Activated CD8-positive, alpha-beta memory T cell treated with anti-CD3 and anti-CD28 coated beads, Interleukin-2, amount 50 U/mL, for 24 hours (primary cell): ENCODE measurements at regions not wholly inside any gene's neighbourhood (a gene's known extent, or its start where the extent isn't known, plus 50 kb on each side); places are given as distances from the start of the nearest gene placed in this dataset.

ENCODE experiments used
- DNase-seq: peaks from one replicate; pipeline ENCODE4 v3.0.0-alpha.2; 2020; ENCODE audit errors: extremely low read depth

GRCh38 chr1:5427026-5427613, 565.1 kb downstream of the NPHP4 start:
- no peak for DNase-seq

- DNase-seq, result no peak
Measured at GRCh38 chr1:5424802-5425703, 567.2 kb downstream of the NPHP4 start.

- DNase-seq, result no peak
Measured at GRCh38 chr1:5423109-5423508, 569.1 kb downstream of the NPHP4 start.

- DNase-seq, result no peak
Measured at GRCh38 chr1:5419501-5419900, 572.7 kb downstream of the NPHP4 start.

GRCh38 chr1:5416518-5416917, 575.7 kb downstream of the NPHP4 start:
- no peak for DNase-seq

- no peak for DNase-seq
Measured at GRCh38 chr1:5415606-5416005, 576.6 kb downstream of the NPHP4 start.

GRCh38 chr1:5410652-5411051, 581.6 kb downstream of the NPHP4 start:
- no peak for DNase-seq

- DNase-seq, result no peak
Measured at GRCh38 chr1:5408401-5408800, 583.8 kb downstream of the NPHP4 start.

GRCh38 chr1:5405263-5405662, 587.0 kb downstream of the NPHP4 start:
- no peak for DNase-seq

- DNase-seq, result no peak
Measured at GRCh38 chr1:5404412-5405203, 587.6 kb downstream of the NPHP4 start.

- DNase-seq, result no peak
Measured at GRCh38 chr1:5403935-5404334, 588.3 kb downstream of the NPHP4 start.

- DNase-seq, result no peak
Measured at GRCh38 chr1:5402618-5403017, 589.6 kb downstream of the NPHP4 start.

GRCh38 chr1:5399771-5400170, 592.5 kb downstream of the NPHP4 start:
- DNase-seq, result no peak

GRCh38 chr1:5396593-5396992, 595.6 kb downstream of the NPHP4 start:
- DNase-seq, result no peak

- DNase-seq, result no peak
Measured at GRCh38 chr1:5394111-5394510, 598.1 kb downstream of the NPHP4 start.

- no peak for DNase-seq
Measured at GRCh38 chr1:5393603-5394002, 598.6 kb downstream of the NPHP4 start.

GRCh38 chr1:5393146-5393545, 599.1 kb downstream of the NPHP4 start:
- no peak for DNase-seq

- DNase-seq, result no peak
Measured at GRCh38 chr1:5391725-5392124, 600.5 kb downstream of the NPHP4 start.

GRCh38 chr1:5390504-5390903, 601.7 kb downstream of the NPHP4 start:
- DNase-seq, result no peak

- no peak for DNase-seq
Measured at GRCh38 chr1:5389101-5389885, 602.9 kb downstream of the NPHP4 start.

- no peak for DNase-seq
Measured at GRCh38 chr1:5388622-5389021, 603.6 kb downstream of the NPHP4 start.

- DNase-seq, result no peak
Measured at GRCh38 chr1:5386371-5386770, 605.9 kb downstream of the NPHP4 start.
